COLO668 (cell line): ENCODE measurements at regions not wholly inside any gene's neighbourhood (a gene's known extent, or its start where the extent isn't known, plus 50 kb on each side); places are given as distances from the start of the nearest gene placed in this dataset.
A peak's percentile ranks its signal among the peaks of the same experiment; 100 is the strongest.
"Not testable (repeated sequence)": the region's sequence is repeated elsewhere in the genome, so short reads cannot be mapped to it uniquely, and the experiment has no call there.

Source experiments
- DNase-seq: peaks from one replicate; lab custom pipeline; 2025; ENCODE audit not compliant: unreplicated experiment; lab: John Stamatoyannopoulos, UW

DNA sequence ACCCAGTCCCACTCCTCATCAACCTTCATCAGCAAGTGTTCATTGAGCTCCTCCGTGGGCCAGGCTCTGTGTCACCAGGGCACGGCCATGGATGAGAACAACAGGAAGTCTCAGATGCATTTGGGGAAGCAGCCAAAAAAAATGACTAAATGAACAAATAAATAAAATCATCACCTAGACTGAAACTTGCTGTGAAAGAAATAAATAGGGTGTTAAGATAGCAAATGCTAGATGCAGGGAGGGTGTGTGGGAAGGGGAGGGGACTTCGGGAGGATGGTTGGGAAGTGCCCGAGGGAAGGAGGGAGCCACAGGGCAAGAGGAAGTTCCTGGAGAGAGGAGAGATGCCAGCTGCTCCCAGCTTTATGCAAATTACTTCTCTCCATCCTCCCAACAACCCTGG is 696.7 kb downstream of the PTPRU start:
- DNase-seq = peak; percentile 20

DNA sequence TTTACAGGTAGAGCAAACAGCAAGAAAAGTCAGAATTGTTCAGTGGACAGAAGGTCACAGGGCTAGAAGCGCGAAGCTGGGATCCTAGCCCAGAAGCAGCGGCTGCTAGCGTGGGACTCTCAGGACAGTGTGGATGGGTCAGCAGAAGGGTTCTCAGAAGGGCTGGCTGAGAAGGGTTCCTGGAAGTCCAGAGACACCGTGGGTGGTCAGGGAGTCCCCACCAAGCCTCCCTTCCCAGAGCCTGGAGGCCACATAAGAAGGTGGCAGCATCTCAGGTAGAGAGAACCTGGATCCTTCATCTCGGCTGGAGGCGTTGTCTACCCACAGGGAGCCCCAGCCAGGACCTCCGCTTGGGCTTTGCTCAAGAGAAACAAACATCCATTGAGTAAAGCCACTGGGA is 696.3 kb downstream of the PTPRU start:
- DNase-seq = no peak

- DNase-seq = no peak
Observed at GRCh38 chr1:29931477-29932175, 695.3 kb downstream of the PTPRU start.

DNA sequence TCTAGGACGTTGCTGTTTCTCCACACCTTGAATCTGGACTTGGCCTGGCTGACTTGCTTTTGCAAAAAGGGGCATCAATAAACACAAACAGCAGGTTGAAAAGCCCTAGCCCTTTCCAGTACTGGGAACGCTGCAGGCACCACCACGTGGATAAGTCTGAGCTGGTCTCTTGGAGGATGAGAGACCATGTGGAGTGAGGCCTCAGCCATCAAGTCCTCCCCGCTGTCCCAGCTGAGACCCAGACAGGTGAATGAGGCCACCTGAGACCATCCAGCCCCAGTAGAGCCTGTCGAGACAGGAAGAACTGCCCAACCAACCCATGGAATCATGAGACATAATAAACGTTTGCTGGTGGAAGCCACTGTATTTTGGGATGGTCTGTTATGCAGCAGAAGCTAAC is 688.7 kb downstream of the PTPRU start:
- no peak for DNase-seq

GRCh38 chr1:29924017-29924431 is 687.7 kb downstream of the PTPRU start:
- DNase-seq = no peak

- DNase-seq = no peak
Observed at GRCh38 chr1:29921741-29922140, 685.4 kb downstream of the PTPRU start.

- DNase-seq = no peak
Observed at GRCh38 chr1:29920784-29921183, 684.5 kb downstream of the PTPRU start.

GRCh38 chr1:29920316-29920715 is 684.0 kb downstream of the PTPRU start:
- no peak for DNase-seq

GRCh38 chr1:29919041-29919440 is 682.7 kb downstream of the PTPRU start:
- DNase-seq = not testable (repeated sequence)

DNA sequence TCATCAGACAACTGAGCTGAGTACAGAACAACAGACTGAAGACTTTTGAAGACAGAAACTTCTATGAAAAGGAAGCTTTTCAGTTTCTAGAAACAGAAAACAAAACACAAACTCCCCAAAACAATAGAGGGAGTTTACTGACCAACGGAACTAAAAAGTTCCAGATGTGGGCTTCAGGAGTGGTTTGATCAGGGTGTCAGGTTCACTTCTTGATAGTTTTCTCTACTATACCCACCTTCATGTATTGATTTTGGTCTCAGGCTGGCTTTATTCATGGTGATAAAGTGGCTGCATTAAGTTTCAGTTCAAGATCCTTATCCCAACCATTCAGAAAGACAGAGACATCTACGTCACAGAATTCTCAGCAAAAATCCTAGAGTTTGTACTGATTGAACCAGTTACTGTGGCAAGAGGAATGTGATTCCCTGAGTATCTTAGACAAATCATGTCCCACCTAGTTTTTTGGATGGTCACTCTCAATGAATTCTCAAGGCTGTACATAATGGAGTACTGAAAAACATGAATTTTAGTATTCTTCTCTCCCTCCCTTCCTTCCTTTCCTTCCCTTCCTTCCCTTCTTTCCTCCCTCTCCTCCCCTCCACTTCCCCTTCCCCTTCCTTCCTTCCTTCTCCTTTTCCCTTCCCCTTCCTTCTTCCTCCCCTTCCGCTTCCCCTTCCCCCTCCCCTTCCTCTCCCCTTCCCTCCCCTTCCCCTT is 680.5 kb downstream of the PTPRU start:
- no peak for DNase-seq

DNA sequence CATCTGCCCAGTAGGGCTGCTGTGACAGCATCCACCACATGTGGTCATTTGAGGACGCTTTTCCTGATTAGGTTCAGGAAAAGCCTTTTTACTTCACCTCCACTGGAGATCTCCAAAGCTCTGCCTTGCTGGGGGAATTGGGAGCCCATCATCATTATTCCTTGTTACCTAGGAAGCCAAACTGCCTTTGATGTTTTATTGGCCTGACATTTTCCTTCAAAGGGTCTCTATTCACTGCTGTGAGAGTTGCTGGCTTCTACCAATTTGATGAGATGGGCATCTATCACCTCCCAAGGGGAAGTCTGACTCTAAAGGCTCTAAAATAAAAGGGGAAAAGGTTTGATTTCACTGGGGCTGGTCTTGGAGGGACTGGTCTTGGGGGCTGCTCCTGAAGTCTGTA is 678.6 kb downstream of the PTPRU start:
- DNase-seq = no peak

GRCh38 chr1:29912425-29912824 is 676.1 kb downstream of the PTPRU start:
- no peak for DNase-seq

- no peak for DNase-seq
Observed at GRCh38 chr1:29909962-29910361, 673.6 kb downstream of the PTPRU start.

- DNase-seq = no peak
Observed at GRCh38 chr1:29907596-29907995, 671.3 kb downstream of the PTPRU start.

- no peak for DNase-seq
Observed at GRCh38 chr1:29906927-29907326, 670.6 kb downstream of the PTPRU start.

- DNase-seq = no peak
Observed at GRCh38 chr1:29903548-29904166, 667.3 kb downstream of the PTPRU start.

- no peak for DNase-seq
Observed at GRCh38 chr1:29901624-29902325, 665.5 kb downstream of the PTPRU start.

DNA sequence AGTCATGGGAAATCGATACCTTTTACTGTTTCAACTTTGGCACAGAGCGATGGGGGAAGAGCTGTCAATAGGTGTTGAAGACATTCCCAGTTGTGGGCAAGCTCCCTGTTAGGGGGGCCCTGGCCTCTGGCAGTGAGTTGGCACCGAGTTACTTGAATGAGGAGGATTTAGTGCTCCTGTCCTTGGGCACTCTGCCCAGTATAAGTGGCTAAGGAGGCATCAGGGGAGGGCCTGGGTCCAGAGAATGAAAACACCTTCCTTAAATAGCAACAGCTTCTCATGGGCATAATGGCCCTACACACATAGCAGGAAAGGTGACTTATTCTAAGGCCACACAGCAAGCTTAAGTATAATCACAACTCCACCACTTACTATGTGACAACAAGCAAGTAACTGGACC is 664.4 kb downstream of the PTPRU start:
- no peak for DNase-seq

DNA sequence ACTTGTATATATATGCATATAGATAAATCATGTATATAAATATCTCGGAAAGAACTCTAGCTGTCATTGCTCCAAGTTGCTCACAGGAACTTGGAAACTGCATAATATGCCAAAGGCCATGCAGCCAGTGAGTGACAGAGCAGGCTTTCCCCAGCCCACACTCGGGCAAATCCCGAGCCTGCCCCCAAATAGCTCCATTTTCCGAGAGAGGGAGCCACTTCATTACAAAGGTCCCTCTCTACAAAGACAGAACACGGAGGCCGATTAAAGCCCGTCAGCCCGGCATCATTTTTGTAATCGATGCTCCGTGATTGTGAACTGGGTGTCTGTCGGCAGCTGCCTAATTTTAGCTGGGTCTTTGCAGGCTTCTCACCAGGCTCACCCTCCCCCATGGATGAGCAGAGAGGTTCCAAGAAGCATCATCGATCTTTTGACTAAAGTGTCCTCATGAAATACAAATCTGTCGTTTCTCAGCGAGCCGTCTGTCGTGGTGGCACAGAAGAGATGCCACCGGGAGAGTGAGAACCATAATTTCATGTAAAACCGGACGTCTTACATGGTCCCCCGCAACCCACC is 663.9 kb downstream of the PTPRU start:
- no peak for DNase-seq

GRCh38 chr1:29896791-29897714 is 660.7 kb downstream of the PTPRU start:
- DNase-seq = no peak
